Ureter (tissue), 1 donor: ENCODE measurements at regions not wholly inside any gene's neighbourhood (a gene's known extent, or its start where the extent isn't known, plus 50 kb on each side); places are given as distances from the start of the nearest gene placed in this dataset.

Experiments used
- DNase-seq: peaks from one replicate; pipeline ENCODE4 v3.0.0-alpha.2; 2020; ENCODE audit warnings: low spot score
- donor health status: DM: yes; HTN: yes; CAD: no.

- no peak for DNase-seq
Observed at GRCh38 chr7:131610007-131610406, 53.6 kb upstream of the PODXL start.

GRCh38 chr7:131608116-131608500 is 51.7 kb upstream of the PODXL start:
- DNase-seq = no peak

GRCh38 chr7:131607291-131608115 is 51.1 kb upstream of the PODXL start:
- DNase-seq = no peak

- DNase-seq = no peak
Observed at GRCh38 chr7:131606346-131607290, 50.2 kb upstream of the PODXL start.
